Smooth muscle cell (in vitro differentiated cells): ENCODE measurements at regions not wholly inside any gene's neighbourhood (a gene's known extent, or its start where the extent isn't known, plus 50 kb on each side); places are given as distances from the start of the nearest gene placed in this dataset.

Experiments
- DNase-seq: peaks from one replicate; lab custom pipeline; 2025; ENCODE audit not compliant: unreplicated experiment; lab: John Stamatoyannopoulos, UW
- H2AFZ ChIP-seq: fragments of 200-600 bp; sonication (generic); 2 replicates; pipeline ENCODE4 v1.6.0; 2016; ENCODE audit warnings: antibody characterized with exemption, low read depth, mild to moderate bottlenecking
- H3F3A ChIP-seq: fragments of 200-600 bp; sonication (generic); 2 replicates; pipeline ENCODE4 v1.6.0; 2017; ENCODE audit warnings: antibody characterized with exemption, low read depth
- H3K27ac ChIP-seq: fragments of 200-600 bp; sonication (generic); 2 replicates; pipeline ENCODE4 v1.5.1; 2016; ENCODE audit warnings: low read depth, mild to moderate bottlenecking
- H3K27me3 ChIP-seq: fragments of 200-600 bp; sonication (generic); 2 replicates; pipeline ENCODE4 v1.6.1; 2016; ENCODE audit warnings: low read depth, mild to moderate bottlenecking
- H3K36me3 ChIP-seq: fragments of 200-600 bp; sonication (generic); 2 replicates; pipeline ENCODE4 v1.5.1; 2016; ENCODE audit warnings: low read depth
- H3K4me1 ChIP-seq: fragments of 200-600 bp; sonication (generic); 2 replicates; pipeline ENCODE4 v1.5.1; 2016; ENCODE audit warnings: low read depth
- H3K4me2 ChIP-seq: fragments of 200-600 bp; sonication (generic); 2 replicates; pipeline ENCODE4 v1.6.0; 2016; ENCODE audit warnings: mild to moderate bottlenecking
- H3K4me3 ChIP-seq: fragments of 200-600 bp; sonication (generic); 2 replicates; pipeline ENCODE4 v1.5.1; 2016; ENCODE audit warnings: mild to moderate bottlenecking
- H3K79me2 ChIP-seq: fragments of 200-600 bp; sonication (generic); 2 replicates; pipeline ENCODE4 v1.6.0; 2016; ENCODE audit warnings: low read depth, mild to moderate bottlenecking
- H3K9ac ChIP-seq: fragments of 200-600 bp; sonication (generic); 2 replicates; pipeline ENCODE4 v1.6.0; 2016; ENCODE audit warnings: low read depth
- H3K9me3 ChIP-seq: fragments of 200-600 bp; sonication (generic); replicated peaks from 2 replicates; pipeline ENCODE4 v1.5.1; 2016; ENCODE audit warnings: low read depth
- H4K20me1 ChIP-seq: fragments of 200-600 bp; sonication (generic); 2 replicates; pipeline ENCODE4 v1.6.0; 2016; ENCODE audit warnings: low read depth
- CTCF ChIP-seq: fragments of 200-600 bp; sonication (generic); IDR thresholded peaks from 2 replicates; pipeline ENCODE4 v1.5.1; 2017; ENCODE audit warnings: borderline replicate concordance, mild to moderate bottlenecking, antibody characterized with exemption; ENCODE audit not compliant: insufficient read depth, poor library complexity, severe bottlenecking
- WGBS: methylation state at CpG from one replicate; pipeline ENCODE4 v1.1.7; 2016; ENCODE audit warnings: low lambda C conversion rate; 5-methylcytosine and 5-hydroxymethylcytosine counted together

- Histone ChIP-seq H3K36me3 (no peaks in the 10 kb centered on the region), H4K20me1 (no peaks in the 10 kb centered on the region), H3K27ac (no peak overlapping the region), H3K4me1 (no peaks in the 10 kb centered on the region), H3K79me2 (no peaks in the 10 kb centered on the region), H3K4me3 (no peak overlapping the region), H3K27me3 (no peaks in the 10 kb centered on the region), H3K4me2 (no peak overlapping the region), H3F3A (no peaks in the 10 kb centered on the region), H3K9ac (no peak overlapping the region), H3K9me3 (no peaks in the 10 kb centered on the region), H2AFZ (no peak overlapping the region)
- no peak for TF ChIP-seq CTCF
- 96% methylated on average over 7 of the region's 7 CpGs for WGBS
- DNase-seq: no peak
These were observed 63.0 kb upstream of the FGF3 start for GRCh38 chr11:69882270-69882608.

- Histone ChIP-seq H3K36me3 (no peaks in the 10 kb centered on the region), H3K9me3 (no peaks in the 10 kb centered on the region), H3K4me1 (no peaks in the 10 kb centered on the region), H3K4me2 (no peak overlapping the region), H3K4me3 (no peak overlapping the region), H3K9ac (no peak overlapping the region), H2AFZ (no peak overlapping the region), H3K79me2 (no peaks in the 10 kb centered on the region), H3K27ac (no peak overlapping the region), H4K20me1 (no peaks in the 10 kb centered on the region), H3F3A (no peaks in the 10 kb centered on the region), H3K27me3 (no peaks in the 10 kb centered on the region)
- DNase-seq: no peak
- no peak for TF ChIP-seq CTCF
- 85% methylated on average over 32 of the region's 32 CpGs for WGBS
These were observed 64.4 kb upstream of the FGF3 start for GRCh38 chr11:69883292-69884255.

- no peaks in the 10 kb centered on the region for H3K79me2 ChIP-seq
- no peak for TF ChIP-seq CTCF
- no peak overlapping the region for H2AFZ ChIP-seq
- H3K36me3 ChIP-seq: no peaks in the 10 kb centered on the region
- no peaks in the 10 kb centered on the region for H3K4me1 ChIP-seq
- no peak overlapping the region for H3K9ac ChIP-seq
- H3K4me2 ChIP-seq: no peak overlapping the region
- DNase-seq: no peak
- no peaks in the 10 kb centered on the region for H3K9me3 ChIP-seq
- 87% methylated on average over 10 of the region's 10 CpGs for WGBS
- H4K20me1 ChIP-seq: no peaks in the 10 kb centered on the region
- H3K4me3 ChIP-seq: no peak overlapping the region
- peaks cover 4% of the 10 kb centered on the region for H3K27me3 ChIP-seq
- no peaks in the 10 kb centered on the region for H3F3A ChIP-seq
- H3K27ac ChIP-seq: no peak overlapping the region
These were observed 65.1 kb upstream of the FGF3 start for GRCh38 chr11:69884286-69884685.

GRCh38 chr11:69884751-69885150 lies 65.5 kb upstream of the FGF3 start:
- Histone ChIP-seq H3K4me3 (no peak overlapping the region), H3K4me2 (no peak overlapping the region)
- 78% methylated on average over 7 of the region's 7 CpGs for WGBS

More at GRCh38 chr11:69884751-69885150, 65.5 kb upstream of the FGF3 start:
- no peak for DNase-seq
- Histone ChIP-seq H3K79me2 (no peaks in the 10 kb centered on the region), H3K4me1 (no peaks in the 10 kb centered on the region), H3K27me3 (peaks cover 9% of the 10 kb centered on the region), H3F3A (no peaks in the 10 kb centered on the region), H3K9me3 (no peaks in the 10 kb centered on the region), H3K27ac (no peak overlapping the region), H3K9ac (no peak overlapping the region), H2AFZ (no peak overlapping the region), H4K20me1 (no peaks in the 10 kb centered on the region), H3K36me3 (no peaks in the 10 kb centered on the region)
- no peak for TF ChIP-seq CTCF
